Daoy (cell line): ENCODE measurements at regions not wholly inside any gene's neighbourhood (a gene's known extent, or its start where the extent isn't known, plus 50 kb on each side); places are given as distances from the start of the nearest gene placed in this dataset.

Source experiments
- DNase-seq: peaks from one replicate; pipeline ENCODE4 v3.0.0-alpha.2; 2015; ENCODE audit warnings: low read depth

GRCh38 chr18:70461323-70462077 is 172.7 kb downstream of the SOCS6 start:
- DNase-seq = no peak

GRCh38 chr18:70459731-70460130 is 170.9 kb downstream of the SOCS6 start:
- DNase-seq = no peak

GRCh38 chr18:70459251-70459650 is 170.4 kb downstream of the SOCS6 start:
- no peak for DNase-seq

- no peak for DNase-seq
Measured at GRCh38 chr18:70457788-70458187, 168.9 kb downstream of the SOCS6 start.

- DNase-seq = no peak
Measured at GRCh38 chr18:70457223-70457622, 168.4 kb downstream of the SOCS6 start.

- DNase-seq = no peak
Measured at GRCh38 chr18:70456376-70456775, 167.5 kb downstream of the SOCS6 start.

- DNase-seq = no peak
Measured at GRCh38 chr18:70455731-70456130, 166.9 kb downstream of the SOCS6 start.

GRCh38 chr18:70454704-70455322 is 166.0 kb downstream of the SOCS6 start:
- peak; percentile 62 for DNase-seq

- no peak for DNase-seq
Measured at GRCh38 chr18:70453058-70453775, 164.4 kb downstream of the SOCS6 start.

- no peak for DNase-seq
Measured at GRCh38 chr18:70452501-70452900, 163.7 kb downstream of the SOCS6 start.

- DNase-seq = no peak
Measured at GRCh38 chr18:70450426-70451253, 161.8 kb downstream of the SOCS6 start.

- no peak for DNase-seq
Measured at GRCh38 chr18:70448588-70448987, 159.7 kb downstream of the SOCS6 start.

- no peak for DNase-seq
Measured at GRCh38 chr18:70446063-70446462, 157.2 kb downstream of the SOCS6 start.

GRCh38 chr18:70442933-70443332 is 154.1 kb downstream of the SOCS6 start:
- no peak for DNase-seq

GRCh38 chr18:70432804-70433400 is 144.1 kb downstream of the SOCS6 start:
- DNase-seq = no peak

- DNase-seq = no peak
Measured at GRCh38 chr18:70431203-70431624, 142.4 kb downstream of the SOCS6 start.

- DNase-seq = no peak
Measured at GRCh38 chr18:70430501-70431173, 141.8 kb downstream of the SOCS6 start.

- DNase-seq = no peak
Measured at GRCh38 chr18:70429847-70430500, 141.1 kb downstream of the SOCS6 start.

GRCh38 chr18:70428439-70428838 is 139.6 kb downstream of the SOCS6 start:
- DNase-seq = no peak

- no peak for DNase-seq
Measured at GRCh38 chr18:70426818-70427217, 138.0 kb downstream of the SOCS6 start.
